H9 (cell line): ENCODE measurements at regions not wholly inside any gene's neighbourhood (a gene's known extent, or its start where the extent isn't known, plus 50 kb on each side); places are given as distances from the start of the nearest gene placed in this dataset.

ENCODE experiments used
- DNase-seq: peaks from one replicate; pipeline ENCODE4 v3.0.0-alpha.2; 2017
- H2AFZ ChIP-seq: one replicate; pipeline ENCODE4 v1.6.1; 2013; ENCODE audit warnings: mild to moderate bottlenecking, low read length, control low read depth, moderate library complexity
- H2AK5ac ChIP-seq: 2 replicates; pipeline ENCODE4 v1.6.1; 2013; ENCODE audit warnings: low read length, control low read depth, mixed read lengths; ENCODE audit not compliant: insufficient read length
- H2BK120ac ChIP-seq: one replicate; pipeline ENCODE4 v1.6.1; 2013; ENCODE audit warnings: low read depth, mild to moderate bottlenecking, low read length, control low read depth, inconsistent platforms; ENCODE audit not compliant: poor library complexity, severe bottlenecking
- H2BK12ac ChIP-seq: 2 replicates; pipeline ENCODE4 v1.6.1; 2013; ENCODE audit warnings: low read length, control low read depth, mixed read lengths, low read depth; ENCODE audit not compliant: insufficient read length
- H2BK15ac ChIP-seq: 2 replicates; pipeline ENCODE4 v1.6.1; 2013; ENCODE audit warnings: low read depth, low read length, control low read depth
- H2BK20ac ChIP-seq: one replicate; pipeline ENCODE4 v1.6.1; 2013; ENCODE audit warnings: low read depth, mild to moderate bottlenecking, low read length, control low read depth, inconsistent platforms; ENCODE audit not compliant: poor library complexity, severe bottlenecking
- H2BK5ac ChIP-seq: 2 replicates; pipeline ENCODE4 v1.6.1; 2013; ENCODE audit warnings: low read length, control low read depth, mixed read lengths; ENCODE audit not compliant: insufficient read length
- H3K14ac ChIP-seq: 2 replicates; pipeline ENCODE4 v1.6.1; 2013; ENCODE audit warnings: low read length, control low read depth; ENCODE audit not compliant: insufficient read depth
- H3K18ac ChIP-seq: 2 replicates; pipeline ENCODE4 v1.6.1; 2013; ENCODE audit warnings: low read depth, mild to moderate bottlenecking, mixed read lengths, low read length, control low read depth; ENCODE audit not compliant: insufficient read length
- H3K23ac ChIP-seq: 2 replicates; pipeline ENCODE4 v1.6.1; 2013; ENCODE audit warnings: low read length, control low read depth, mixed read lengths, low read depth; ENCODE audit not compliant: insufficient read length
- H3K23me2 ChIP-seq: 2 replicates; pipeline ENCODE4 v1.6.1; 2013; ENCODE audit warnings: low read depth, mild to moderate bottlenecking, mixed read lengths, low read length, control low read depth; ENCODE audit not compliant: insufficient read length, poor library complexity, severe bottlenecking
- H3K27ac ChIP-seq: 2 replicates; pipeline ENCODE4 v1.5.1; 2013; ENCODE audit warnings: low read length, control low read depth, mixed read lengths, low read depth; ENCODE audit not compliant: insufficient read length
- H3K27me3 ChIP-seq: 2 replicates; pipeline ENCODE4 v1.6.1; 2013; ENCODE audit warnings: low read length, control low read depth, inconsistent platforms; ENCODE audit not compliant: insufficient read depth
- H3K4ac ChIP-seq: 2 replicates; pipeline ENCODE4 v1.6.1; 2013; ENCODE audit warnings: low read depth, mild to moderate bottlenecking, control low read depth, inconsistent platforms, low read length, moderate library complexity
- H3K4me1 ChIP-seq: 2 replicates; pipeline ENCODE4 v1.6.1; 2013; ENCODE audit warnings: low read length, control low read depth, inconsistent platforms; ENCODE audit not compliant: insufficient read depth
- H3K4me2 ChIP-seq: 2 replicates; pipeline ENCODE4 v1.6.1; 2013; ENCODE audit warnings: low read length, control low read depth, mixed read lengths; ENCODE audit not compliant: insufficient read length, insufficient read depth
- H3K56ac ChIP-seq: 2 replicates; pipeline ENCODE4 v1.6.1; 2013; ENCODE audit warnings: low read depth, mild to moderate bottlenecking, mixed read lengths, low read length, control low read depth; ENCODE audit not compliant: insufficient read length
- H3K79me1 ChIP-seq: 2 replicates; pipeline ENCODE4 v1.6.1; 2013; ENCODE audit warnings: low read depth, mild to moderate bottlenecking, moderate library complexity, low read length, control low read depth, inconsistent platforms; ENCODE audit not compliant: insufficient read depth, poor library complexity, severe bottlenecking
- H3K79me2 ChIP-seq: 2 replicates; pipeline ENCODE4 v1.6.1; 2013; ENCODE audit warnings: low read length, control low read depth, inconsistent platforms; ENCODE audit not compliant: insufficient read depth
- H3K9ac ChIP-seq: 2 replicates; pipeline ENCODE4 v1.6.1; 2013; ENCODE audit warnings: low read length, control low read depth, mixed read lengths; ENCODE audit not compliant: insufficient read length; ENCODE audit errors: extremely low read depth
- H3K9me3 ChIP-seq: one replicate; pipeline ENCODE4 v1.6.1; 2013; ENCODE audit warnings: low read depth, low read length, inconsistent platforms; ENCODE audit not compliant: control insufficient read depth
- H3T11ph ChIP-seq: one replicate; pipeline ENCODE4 v1.6.1; 2013; ENCODE audit warnings: mild to moderate bottlenecking, low read length, control low read depth, inconsistent platforms
- H4K20me1 ChIP-seq: one replicate; pipeline ENCODE4 v1.6.1; 2013; ENCODE audit not compliant: control insufficient read depth, insufficient read length, insufficient read depth
- H4K5ac ChIP-seq: 2 replicates; pipeline ENCODE4 v1.6.1; 2013; ENCODE audit warnings: low read depth, mild to moderate bottlenecking, mixed read lengths, low read length, control low read depth; ENCODE audit not compliant: insufficient read length
- H4K8ac ChIP-seq: replicated peaks from 2 replicates; pipeline ENCODE4 v1.6.1; 2013; ENCODE audit warnings: low read length, control low read depth, mixed read lengths, low read depth; ENCODE audit not compliant: insufficient read length
- H4K91ac ChIP-seq: 2 replicates; pipeline ENCODE4 v1.6.1; 2013; ENCODE audit warnings: low read depth, mild to moderate bottlenecking, moderate library complexity, mixed read lengths, low read length, control low read depth; ENCODE audit not compliant: insufficient read length
- H3K27ac Mint-ChIP-seq, 3 experiments: 2 replicates in 2 of 3; 3 replicates in 1 of 3; pipeline ENCODE4 v1.8.0; 2020 to 2021; ENCODE audit warnings: mixed read lengths in 3 of 3, mild to moderate bottlenecking in 1 of 3, moderate library complexity in 1 of 3
- H3K27me3 Mint-ChIP-seq: 2 replicates; pipeline ENCODE4 v1.8.0; 2021; ENCODE audit warnings: low read depth, mild to moderate bottlenecking, moderate library complexity, mixed read lengths
- H3K36me3 Mint-ChIP-seq, 3 experiments: 2 replicates in 2 of 3; 3 replicates in 1 of 3; pipeline ENCODE4 v1.8.0; 2020 to 2021; ENCODE audit warnings: low read depth in 3 of 3, mixed read lengths in 3 of 3; ENCODE audit not compliant: insufficient read depth in 1 of 3
- H3K4me1 Mint-ChIP-seq, 2 experiments: 2 replicates each; pipeline ENCODE4 v1.8.0; 2020; ENCODE audit warnings: mixed read lengths in 2 of 2
- H3K4me3 Mint-ChIP-seq, 2 experiments: 2 replicates in 1 of 2; 3 replicates in 1 of 2; pipeline ENCODE4 v1.8.0; 2020 to 2021; ENCODE audit warnings: mild to moderate bottlenecking in 2 of 2, mixed read lengths in 2 of 2, moderate library complexity in 1 of 2
- H3K9me3 Mint-ChIP-seq, 2 experiments: 2 replicates in 1 of 2; 3 replicates in 1 of 2; pipeline ENCODE4 v1.8.0; 2020; ENCODE audit warnings: mild to moderate bottlenecking in 2 of 2, mixed read lengths in 2 of 2, moderate library complexity in 1 of 2
- TF ChIP-seq, protein P1 (sequence below): fragments of 200-600 bp; sonication (generic); conservative IDR thresholded peaks from 3 replicates; pipeline ENCODE4 v1.8.0; 2021; ENCODE audit warnings: antibody characterized with exemption, mild to moderate bottlenecking

DNA sequence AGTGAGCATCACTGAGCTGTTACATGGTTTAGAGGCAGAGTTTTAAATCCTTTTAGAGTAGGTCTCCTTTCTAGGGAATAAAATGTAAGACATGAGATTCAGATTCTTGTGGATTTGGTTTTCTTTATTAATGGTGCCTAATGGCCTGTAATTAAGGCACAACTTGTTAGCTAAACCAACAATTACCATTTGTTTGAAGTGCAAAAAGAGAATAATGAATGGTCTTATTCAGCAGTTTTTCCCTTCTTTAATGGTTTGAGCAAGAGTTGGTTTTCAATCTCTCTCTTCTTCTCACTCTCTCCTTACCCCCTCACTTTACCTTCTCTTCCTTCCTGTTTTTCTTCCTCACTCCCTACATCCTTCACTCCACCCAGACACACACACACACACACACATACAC lies 312.2 kb upstream of the TRIB2 start:
- no peaks in the 10 kb centered on the region for H3K27me3 ChIP-seq
- TF ChIP-seq, protein P1, sequence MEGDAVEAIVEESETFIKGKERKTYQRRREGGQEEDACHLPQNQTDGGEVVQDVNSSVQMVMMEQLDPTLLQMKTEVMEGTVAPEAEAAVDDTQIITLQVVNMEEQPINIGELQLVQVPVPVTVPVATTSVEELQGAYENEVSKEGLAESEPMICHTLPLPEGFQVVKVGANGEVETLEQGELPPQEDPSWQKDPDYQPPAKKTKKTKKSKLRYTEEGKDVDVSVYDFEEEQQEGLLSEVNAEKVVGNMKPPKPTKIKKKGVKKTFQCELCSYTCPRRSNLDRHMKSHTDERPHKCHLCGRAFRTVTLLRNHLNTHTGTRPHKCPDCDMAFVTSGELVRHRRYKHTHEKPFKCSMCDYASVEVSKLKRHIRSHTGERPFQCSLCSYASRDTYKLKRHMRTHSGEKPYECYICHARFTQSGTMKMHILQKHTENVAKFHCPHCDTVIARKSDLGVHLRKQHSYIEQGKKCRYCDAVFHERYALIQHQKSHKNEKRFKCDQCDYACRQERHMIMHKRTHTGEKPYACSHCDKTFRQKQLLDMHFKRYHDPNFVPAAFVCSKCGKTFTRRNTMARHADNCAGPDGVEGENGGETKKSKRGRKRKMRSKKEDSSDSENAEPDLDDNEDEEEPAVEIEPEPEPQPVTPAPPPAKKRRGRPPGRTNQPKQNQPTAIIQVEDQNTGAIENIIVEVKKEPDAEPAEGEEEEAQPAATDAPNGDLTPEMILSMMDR = no peak
- H2AK5ac ChIP-seq = no peak overlapping the region
- no peaks in the 10 kb centered on the region; the same call in 1 of the 2 replicates for H3K4me1 ChIP-seq
- no peak overlapping the region for H3K27ac ChIP-seq
- no peak overlapping the region for H4K8ac ChIP-seq
- H2BK5ac ChIP-seq = no peak overlapping the region
- H3K9ac ChIP-seq = no peak overlapping the region
- no peak overlapping the region for H4K5ac ChIP-seq
- no peak overlapping the region for H3K23ac ChIP-seq
- H3K56ac ChIP-seq = no peak overlapping the region
- no peak for DNase-seq
- H3K27me3 Mint-ChIP-seq = no peaks in the 10 kb centered on the region
- H3K4me3 Mint-ChIP-seq = no peak overlapping the region
- no peak overlapping the region for H3K4ac ChIP-seq
- peaks cover 12% of the 10 kb centered on the region for H3K9me3 ChIP-seq
- no peak overlapping the region for H2BK15ac ChIP-seq
- no peaks in the 10 kb centered on the region for H3K79me2 ChIP-seq
- no peak overlapping the region for H3K4me2 ChIP-seq
- H2BK12ac ChIP-seq = no peak overlapping the region
- H4K20me1 ChIP-seq = no peaks in the 10 kb centered on the region
- H2BK20ac ChIP-seq = no peak overlapping the region
- no peaks in the 10 kb centered on the region for H3K23me2 ChIP-seq
- H3K36me3 Mint-ChIP-seq = peaks cover 18 to 25% (median 24%) of the 10 kb centered on the region in 3 experiments
- H3K27ac Mint-ChIP-seq = no peak overlapping the region
- H3K9me3 Mint-ChIP-seq = peaks cover 25 to 26% of the 10 kb centered on the region in 2 experiments
- no peaks in the 10 kb centered on the region for H3K79me1 ChIP-seq
- H3K14ac ChIP-seq = no peak overlapping the region
- no peak overlapping the region for H3T11ph ChIP-seq
- no peak overlapping the region for H4K91ac ChIP-seq
- H2AFZ ChIP-seq = no peak overlapping the region
- H3K4me1 Mint-ChIP-seq = peaks cover 9 to 11% of the 10 kb centered on the region in 2 experiments
- no peak overlapping the region for H2BK120ac ChIP-seq
- H3K18ac ChIP-seq = no peak overlapping the region
